ENCODE measurements at regions not wholly inside any gene's neighbourhood (a gene's known extent, or its start where the extent isn't known, plus 50 kb on each side); places are given as distances from the start of the nearest gene placed in this dataset.

GRCh38 chr12:65525491-65526141, 247.1 kb downstream of the MSRB3 start:
- Histone ChIP-seq H3K9ac (ENCODE audit: low read depth in 2 of 2, low read length in 2 of 2) (no peak overlapping the region), H3K9me3 (no peaks in the 10 kb centered on the region), H3K4me3 (no peak overlapping the region), H3K36me3 (no peaks in the 10 kb centered on the region), H3K27ac (no peak overlapping the region), H3K27me3 (no peaks in the 10 kb centered on the region), H3K4me1 (no peaks in the 10 kb centered on the region)
- no peak for DNase-seq
- intact Hi-C loops (cut with DNase I), result no loop called here
- TF ChIP-seq, protein P1, sequence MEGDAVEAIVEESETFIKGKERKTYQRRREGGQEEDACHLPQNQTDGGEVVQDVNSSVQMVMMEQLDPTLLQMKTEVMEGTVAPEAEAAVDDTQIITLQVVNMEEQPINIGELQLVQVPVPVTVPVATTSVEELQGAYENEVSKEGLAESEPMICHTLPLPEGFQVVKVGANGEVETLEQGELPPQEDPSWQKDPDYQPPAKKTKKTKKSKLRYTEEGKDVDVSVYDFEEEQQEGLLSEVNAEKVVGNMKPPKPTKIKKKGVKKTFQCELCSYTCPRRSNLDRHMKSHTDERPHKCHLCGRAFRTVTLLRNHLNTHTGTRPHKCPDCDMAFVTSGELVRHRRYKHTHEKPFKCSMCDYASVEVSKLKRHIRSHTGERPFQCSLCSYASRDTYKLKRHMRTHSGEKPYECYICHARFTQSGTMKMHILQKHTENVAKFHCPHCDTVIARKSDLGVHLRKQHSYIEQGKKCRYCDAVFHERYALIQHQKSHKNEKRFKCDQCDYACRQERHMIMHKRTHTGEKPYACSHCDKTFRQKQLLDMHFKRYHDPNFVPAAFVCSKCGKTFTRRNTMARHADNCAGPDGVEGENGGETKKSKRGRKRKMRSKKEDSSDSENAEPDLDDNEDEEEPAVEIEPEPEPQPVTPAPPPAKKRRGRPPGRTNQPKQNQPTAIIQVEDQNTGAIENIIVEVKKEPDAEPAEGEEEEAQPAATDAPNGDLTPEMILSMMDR (IDR thresholded peaks at IDR 0.05), result no peak

GRCh38 chr12:65526311-65526710, 247.8 kb downstream of the MSRB3 start:
- Histone ChIP-seq H3K4me1 (no peaks in the 10 kb centered on the region), H3K27me3 (no peaks in the 10 kb centered on the region), H3K36me3 (no peaks in the 10 kb centered on the region), H3K9ac (ENCODE audit: low read depth in 2 of 2, low read length in 2 of 2) (no peak overlapping the region), H3K27ac (no peak overlapping the region), H3K4me3 (no peak overlapping the region), H3K9me3 (no peaks in the 10 kb centered on the region)
- intact Hi-C loops (cut with DNase I), result no loop called here
- DNase-seq, result no peak
- TF ChIP-seq, protein P1 (IDR thresholded peaks at IDR 0.05), result no peak

GRCh38 chr12:65528127-65528526, 249.6 kb downstream of the MSRB3 start:
- TF ChIP-seq, protein P1 (IDR thresholded peaks at IDR 0.05), result no peak
- no peaks in the 10 kb centered on the region for H3K36me3 ChIP-seq
- intact Hi-C loops (cut with DNase I), result no loop called here

DNA sequence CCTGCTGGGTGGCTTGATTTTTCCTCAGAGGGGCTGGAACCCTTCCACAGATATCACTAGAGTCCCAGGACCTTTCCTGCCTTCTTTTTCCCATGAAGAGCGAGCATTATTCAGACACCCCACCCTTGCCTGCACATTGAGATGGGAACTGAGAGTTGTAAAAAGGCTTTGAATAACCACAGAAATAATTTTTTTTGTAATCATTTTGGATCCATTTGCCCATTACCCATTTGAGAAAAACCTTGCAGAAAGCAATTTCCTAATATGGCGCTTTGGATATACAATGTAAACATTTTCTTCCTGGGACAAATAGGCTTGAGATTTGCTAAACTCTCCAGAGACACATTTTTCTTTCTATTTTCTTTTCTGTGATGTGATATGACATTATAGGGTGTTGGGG, 250.6 kb downstream of the MSRB3 start:
- no peak overlapping the region for H3K27ac ChIP-seq
- no peak overlapping the region for H3K4me3 ChIP-seq
- no peaks in the 10 kb centered on the region for H3K4me1 ChIP-seq
- DNase-seq, result no peak
- intact Hi-C loops (cut with DNase I), result no loop called here
- H3K27me3 ChIP-seq, result no peaks in the 10 kb centered on the region
- no peaks in the 10 kb centered on the region for H3K36me3 ChIP-seq
- TF ChIP-seq, protein P1 (IDR thresholded peaks at IDR 0.05), result no peak
- H3K9ac ChIP-seq (ENCODE audit: low read depth in 2 of 2, low read length in 2 of 2), result no peak overlapping the region
- H3K9me3 ChIP-seq, result no peaks in the 10 kb centered on the region

More at GRCh38 chr12:65528127-65528526, 249.6 kb downstream of the MSRB3 start:
- DNase-seq, result no peak
- H3K27ac ChIP-seq, result no peak overlapping the region
- no peak overlapping the region for H3K4me3 ChIP-seq
- no peak overlapping the region for H3K9ac ChIP-seq (ENCODE audit: low read depth in 2 of 2, low read length in 2 of 2)
- no peaks in the 10 kb centered on the region for H3K27me3 ChIP-seq
- no peaks in the 10 kb centered on the region for H3K4me1 ChIP-seq
- H3K9me3 ChIP-seq, result no peaks in the 10 kb centered on the region

GRCh38 chr12:65529771-65530435, 251.4 kb downstream of the MSRB3 start:
- DNase-seq, result no peak
- TF ChIP-seq, protein P1 (IDR thresholded peaks at IDR 0.05), result no peak
- Histone ChIP-seq H3K9me3 (no peaks in the 10 kb centered on the region), H3K4me1 (no peaks in the 10 kb centered on the region), H3K9ac (ENCODE audit: low read depth in 2 of 2, low read length in 2 of 2) (no peak overlapping the region), H3K36me3 (no peaks in the 10 kb centered on the region), H3K4me3 (no peak overlapping the region), H3K27ac (no peak overlapping the region), H3K27me3 (no peaks in the 10 kb centered on the region)
- intact Hi-C loops (cut with DNase I), result no loop called here
